OCI-LY1 (cell line): ENCODE measurements at regions not wholly inside any gene's neighbourhood (a gene's known extent, or its start where the extent isn't known, plus 50 kb on each side); places are given as distances from the start of the nearest gene placed in this dataset.

Experiments used
- H2AFZ ChIP-seq: fragments of 200-600 bp; sonication (generic), shearing (Covaris generic); 2 replicates; pipeline ENCODE4 v1.6.0; 2014; ENCODE audit warnings: antibody characterized with exemption, mild to moderate bottlenecking, low read length
- H3F3A ChIP-seq: fragments of 200-600 bp; sonication (generic), shearing (Covaris generic); 2 replicates; pipeline ENCODE4 v1.6.0; 2014; ENCODE audit warnings: mild to moderate bottlenecking, antibody characterized with exemption, low read length, moderate library complexity; ENCODE audit not compliant: insufficient read depth
- H3K27ac ChIP-seq: fragments of 200-600 bp; sonication (generic); 2 replicates; pipeline ENCODE4 v1.5.1; 2014; ENCODE audit warnings: low read length, mixed run types, mild to moderate bottlenecking, low read depth; ENCODE audit not compliant: poor library complexity, severe bottlenecking
- H3K27me3 ChIP-seq: fragments of 200-600 bp; sonication (generic); 2 replicates; pipeline ENCODE4 v1.6.0; 2014; ENCODE audit warnings: antibody characterized with exemption, mild to moderate bottlenecking, low read length, moderate library complexity; ENCODE audit not compliant: insufficient read depth
- H3K36me3 ChIP-seq: fragments of 200-600 bp; sonication (generic); 2 replicates; pipeline ENCODE4 v1.6.1; 2014; ENCODE audit warnings: mild to moderate bottlenecking, antibody characterized with exemption, low read length, moderate library complexity, mixed read lengths; ENCODE audit not compliant: insufficient read depth
- H3K4me1 ChIP-seq: fragments of 200-600 bp; sonication (generic); 2 replicates; pipeline ENCODE4 v1.5.1; 2014; ENCODE audit warnings: mild to moderate bottlenecking, low read length, moderate library complexity; ENCODE audit not compliant: insufficient read depth, severe bottlenecking
- H3K4me2 ChIP-seq: fragments of 200-600 bp; sonication (generic), shearing (Covaris generic); 2 replicates; pipeline ENCODE4 v1.6.1; 2014; ENCODE audit warnings: low read length
- H3K4me3 ChIP-seq: fragments of 200-600 bp; sonication (generic); 2 replicates; pipeline ENCODE4 v1.5.1; 2014; ENCODE audit warnings: low read length, low read depth, mild to moderate bottlenecking, mixed read lengths; ENCODE audit not compliant: poor library complexity, severe bottlenecking
- H3K79me2 ChIP-seq: fragments of 200-600 bp; shearing (Covaris generic); 2 replicates; pipeline ENCODE4 v1.6.1; 2016; ENCODE audit warnings: mixed run types, low read length, mixed read lengths; ENCODE audit not compliant: insufficient read depth
- H3K9ac ChIP-seq: fragments of 200-600 bp; sonication (generic), shearing (Covaris generic); 2 replicates; pipeline ENCODE4 v1.6.1; 2014; ENCODE audit warnings: mild to moderate bottlenecking, low read length, mixed read lengths
- H3K9me2 ChIP-seq: fragments of 200-600 bp; sonication (generic), shearing (Covaris generic); 2 replicates; pipeline ENCODE4 v1.6.1; 2014; ENCODE audit warnings: low read depth, mild to moderate bottlenecking, low read length, mixed read lengths
- H3K9me3 ChIP-seq: fragments of 200-600 bp; shearing (Covaris generic); 2 replicates; pipeline ENCODE4 v1.6.1; 2014; ENCODE audit warnings: low read length, mixed read lengths
- H4K20me1 ChIP-seq: fragments of 200-600 bp; sonication (generic), shearing (Covaris generic); 2 replicates; pipeline ENCODE4 v1.6.0; 2016; ENCODE audit warnings: mild to moderate bottlenecking, low read length; ENCODE audit not compliant: insufficient read depth
- CTCF ChIP-seq: fragments of 200-600 bp; sonication (generic), shearing (Covaris generic); IDR thresholded peaks from 2 replicates; pipeline ENCODE4 v1.5.1; 2017; ENCODE audit warnings: mild to moderate bottlenecking, antibody characterized with exemption, low read length, moderate library complexity, mixed read lengths
- EZH2 ChIP-seq: fragments of 200-600 bp; sonication (generic), shearing (Covaris generic); IDR thresholded peaks from 2 replicates; pipeline ENCODE4 v1.8.0; 2017; ENCODE audit warnings: borderline replicate concordance, mixed run types, mild to moderate bottlenecking, antibody characterized with exemption, low read length, moderate library complexity, mixed read lengths

GRCh38 chr4:108519911-108520601 lies 100.3 kb upstream of the RPL34 start:
- Histone ChIP-seq H2AFZ (no peak overlapping the region), H3F3A (no peaks in the 10 kb centered on the region; the same call in 1 of the 2 replicates), H3K36me3 (no peaks in the 10 kb centered on the region), H3K9ac (no peak overlapping the region), H3K4me3 (no peak overlapping the region), H3K9me3 (no peaks in the 10 kb centered on the region), H3K79me2 (no peaks in the 10 kb centered on the region), H3K9me2 (no peaks in the 10 kb centered on the region), H4K20me1 (no peaks in the 10 kb centered on the region), H3K27me3 (no peaks in the 10 kb centered on the region), H3K4me1 (no peaks in the 10 kb centered on the region), H3K4me2 (no peak overlapping the region), H3K27ac (no peak overlapping the region)
- no peak for TF ChIP-seq CTCF

GRCh38 chr4:108519208-108519833 lies 101.1 kb upstream of the RPL34 start:
- TF ChIP-seq CTCF (no peak), EZH2 (no peak)
- Histone ChIP-seq H3K79me2 (no peaks in the 10 kb centered on the region), H3K27ac (no peak overlapping the region), H3K4me1 (no peaks in the 10 kb centered on the region), H3K4me3 (no peak overlapping the region), H3K4me2 (no peak overlapping the region), H3K27me3 (no peaks in the 10 kb centered on the region), H3K36me3 (no peaks in the 10 kb centered on the region), H3K9ac (no peak overlapping the region), H3K9me2 (no peaks in the 10 kb centered on the region), H2AFZ (no peak overlapping the region), H3F3A (no peaks in the 10 kb centered on the region; the same call in 1 of the 2 replicates), H3K9me3 (no peaks in the 10 kb centered on the region), H4K20me1 (no peaks in the 10 kb centered on the region)

GRCh38 chr4:108512615-108513505 lies 107.5 kb upstream of the RPL34 start:
- Histone ChIP-seq H3K4me1 (no peaks in the 10 kb centered on the region), H3K9me3 (no peaks in the 10 kb centered on the region), H3K4me2 (no peak overlapping the region), H3K4me3 (no peak overlapping the region), H4K20me1 (no peaks in the 10 kb centered on the region), H3K9me2 (no peaks in the 10 kb centered on the region), H3K27ac (no peak overlapping the region), H3K79me2 (no peaks in the 10 kb centered on the region), H3K36me3 (no peaks in the 10 kb centered on the region), H2AFZ (no peak overlapping the region), H3F3A (no peaks in the 10 kb centered on the region), H3K27me3 (0 out of 2 replicates have a peak, but pooled peaks cover 3% of the 10 kb centered on the region), H3K9ac (no peak overlapping the region)
- TF ChIP-seq EZH2 (no peak), CTCF (no peak; the same call in 1 of the 2 replicates)
